ENCODE measurements at regions not wholly inside any gene's neighbourhood (a gene's known extent, or its start where the extent isn't known, plus 50 kb on each side); places are given as distances from the start of the nearest gene placed in this dataset.

- no peak for TF ChIP-seq CTCF (conservative IDR thresholded peaks at IDR 0.05; ENCODE audit: low read length)
- DNase-seq (ENCODE audit: low read depth): no peak
- H3K4me3 ChIP-seq (ENCODE audit: low read length): no peak overlapping the region
These were observed 870.9 kb upstream of the FRG1 start for GRCh38 chr4:189069772-189070171.

- no peak for TF ChIP-seq CTCF (conservative IDR thresholded peaks at IDR 0.05; ENCODE audit: low read length)
- DNase-seq (ENCODE audit: low read depth): no peak
- no peak overlapping the region for H3K4me3 ChIP-seq (ENCODE audit: low read length)
These were observed 869.4 kb upstream of the FRG1 start for GRCh38 chr4:189071241-189071640.

GRCh38 chr4:189073739-189074138 lies 866.9 kb upstream of the FRG1 start:
- no peak for TF ChIP-seq CTCF (conservative IDR thresholded peaks at IDR 0.05; ENCODE audit: low read length)
- DNase-seq (ENCODE audit: low read depth): no peak
- H3K4me3 ChIP-seq (ENCODE audit: low read length): no peak overlapping the region

- no peak overlapping the region for H3K4me3 ChIP-seq (ENCODE audit: low read length)
- TF ChIP-seq CTCF (conservative IDR thresholded peaks at IDR 0.05; ENCODE audit: low read length): no peak
- peak; percentile 22 for DNase-seq (ENCODE audit: low read depth)
These were observed 858.8 kb upstream of the FRG1 start for GRCh38 chr4:189081826-189082225.

- no peak overlapping the region for H3K4me3 ChIP-seq (ENCODE audit: low read length)
- no peak for TF ChIP-seq CTCF (conservative IDR thresholded peaks at IDR 0.05; ENCODE audit: low read length)
- DNase-seq (ENCODE audit: low read depth): no peak
These were observed 856.9 kb upstream of the FRG1 start for GRCh38 chr4:189083769-189084168.

GRCh38 chr4:189084671-189085070 lies 856.0 kb upstream of the FRG1 start:
- DNase-seq (ENCODE audit: low read depth): no peak
- no peak overlapping the region for H3K4me3 ChIP-seq (ENCODE audit: low read length)
- no peak for TF ChIP-seq CTCF (conservative IDR thresholded peaks at IDR 0.05; ENCODE audit: low read length)

GRCh38 chr4:189087971-189088370 lies 852.7 kb upstream of the FRG1 start:
- no peak for DNase-seq (ENCODE audit: low read depth)
- no peak overlapping the region for H3K4me3 ChIP-seq (ENCODE audit: low read length)
- no peak for TF ChIP-seq CTCF (conservative IDR thresholded peaks at IDR 0.05; ENCODE audit: low read length)

Data from AG10803 (cell line).